Endodermal cell (in vitro differentiated cells): ENCODE measurements at regions not wholly inside any gene's neighbourhood (a gene's known extent, or its start where the extent isn't known, plus 50 kb on each side); places are given as distances from the start of the nearest gene placed in this dataset.

Experiments used
- DNase-seq: peaks from one replicate; pipeline ENCODE4 v3.0.0-alpha.2; 2017
- H3K27ac ChIP-seq: 2 replicates; pipeline ENCODE4 v1.5.1; 2013; ENCODE audit warnings: mild to moderate bottlenecking, low read depth, low read length, moderate library complexity
- H3K27me3 ChIP-seq: 2 replicates; pipeline ENCODE4 v1.6.1; 2013; ENCODE audit warnings: mild to moderate bottlenecking, low read length, moderate library complexity; ENCODE audit not compliant: insufficient read depth, control insufficient read depth, poor library complexity, severe bottlenecking
- H3K36me3 ChIP-seq: 2 replicates; pipeline ENCODE4 v1.7.0; 2013; ENCODE audit warnings: mild to moderate bottlenecking, low read length, moderate library complexity; ENCODE audit not compliant: control insufficient read depth, insufficient read depth
- H3K4me1 ChIP-seq: one replicate; pipeline ENCODE4 v1.7.0; 2013; ENCODE audit warnings: low read length; ENCODE audit not compliant: control insufficient read depth, insufficient read depth
- H3K4me3 ChIP-seq: 2 replicates; pipeline ENCODE4 v1.5.1; 2013; ENCODE audit warnings: mild to moderate bottlenecking, low read length, moderate library complexity
- H3K9ac ChIP-seq: 2 replicates; pipeline ENCODE4 v1.6.1; 2013; ENCODE audit warnings: mild to moderate bottlenecking, low read length, moderate library complexity; ENCODE audit not compliant: poor library complexity, severe bottlenecking; ENCODE audit errors: extremely low read depth
- H3K9me3 ChIP-seq: 2 replicates; pipeline ENCODE4 v1.6.1; 2013; ENCODE audit warnings: mild to moderate bottlenecking, low read length, moderate library complexity; ENCODE audit not compliant: control insufficient read depth
- H3K27ac Mint-ChIP-seq: 2 replicates; pipeline ENCODE4 v1.8.0; 2020; ENCODE audit warnings: mixed read lengths
- H3K27me3 Mint-ChIP-seq: 2 replicates; pipeline ENCODE4 v1.8.0; 2021; ENCODE audit warnings: mild to moderate bottlenecking, mixed read lengths; ENCODE audit not compliant: insufficient read depth
- H3K36me3 Mint-ChIP-seq: 2 replicates; pipeline ENCODE4 v1.8.0; 2020; ENCODE audit warnings: low read depth, mixed read lengths
- H3K4me1 Mint-ChIP-seq: 2 replicates; pipeline ENCODE4 v1.8.0; 2020; ENCODE audit warnings: mixed read lengths
- H3K4me3 Mint-ChIP-seq: 2 replicates; pipeline ENCODE4 v1.8.0; 2020; ENCODE audit warnings: mild to moderate bottlenecking, moderate library complexity, mixed read lengths
- H3K9me3 Mint-ChIP-seq: 2 replicates; pipeline ENCODE4 v1.8.0; 2020; ENCODE audit warnings: mild to moderate bottlenecking, mixed read lengths
- WGBS, 2 experiments: methylation state at CpG; one replicate each; pipeline versions ENCODE4 v1.1.5 to v1.1.7; 2013; ENCODE audit warnings: missing lambda C conversion rate in 2 of 2, mixed read lengths in 1 of 2; ENCODE audit not compliant: insufficient coverage in 1 of 2, insufficient read length in 1 of 2; 5-methylcytosine and 5-hydroxymethylcytosine counted together
- TF ChIP-seq, protein P1 (sequence below): fragments of 200-600 bp; sonication (generic); conservative IDR thresholded peaks from 2 replicates; pipeline ENCODE4 v1.5.0; 2021; ENCODE audit warnings: antibody characterized with exemption, mild to moderate bottlenecking

DNA sequence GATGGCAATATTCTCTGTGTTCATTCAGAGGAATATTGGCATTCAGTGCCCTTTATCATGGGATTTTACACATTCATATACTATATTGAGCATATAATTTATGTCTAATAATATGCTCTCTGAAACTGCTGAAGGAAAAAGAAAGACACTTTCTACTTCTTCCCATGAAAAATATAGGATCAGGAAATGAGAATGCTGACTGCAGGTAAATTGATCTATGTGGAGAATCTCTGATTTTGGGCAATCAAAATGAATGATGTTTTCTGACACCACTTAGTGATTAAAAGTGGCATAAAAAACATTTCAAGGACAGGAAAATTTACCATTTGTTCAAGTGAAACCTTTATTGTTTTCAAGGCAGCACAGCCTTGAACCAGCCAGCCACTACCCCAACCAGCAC is 260.1 kb upstream of the STXBP5 start:
- H3K27ac Mint-ChIP-seq: no peak overlapping the region
- DNase-seq: no peak
- peaks cover 17% of the 10 kb centered on the region for H3K9me3 ChIP-seq
- no peaks in the 10 kb centered on the region for H3K27me3 Mint-ChIP-seq
- H3K27me3 ChIP-seq: no peaks in the 10 kb centered on the region
- no peaks in the 10 kb centered on the region for H3K36me3 ChIP-seq
- no peak overlapping the region for H3K4me3 ChIP-seq
- peaks cover 18% of the 10 kb centered on the region for H3K9me3 Mint-ChIP-seq
- H3K4me1 ChIP-seq: no peaks in the 10 kb centered on the region
- no peak overlapping the region for H3K9ac ChIP-seq
- TF ChIP-seq, protein P1, sequence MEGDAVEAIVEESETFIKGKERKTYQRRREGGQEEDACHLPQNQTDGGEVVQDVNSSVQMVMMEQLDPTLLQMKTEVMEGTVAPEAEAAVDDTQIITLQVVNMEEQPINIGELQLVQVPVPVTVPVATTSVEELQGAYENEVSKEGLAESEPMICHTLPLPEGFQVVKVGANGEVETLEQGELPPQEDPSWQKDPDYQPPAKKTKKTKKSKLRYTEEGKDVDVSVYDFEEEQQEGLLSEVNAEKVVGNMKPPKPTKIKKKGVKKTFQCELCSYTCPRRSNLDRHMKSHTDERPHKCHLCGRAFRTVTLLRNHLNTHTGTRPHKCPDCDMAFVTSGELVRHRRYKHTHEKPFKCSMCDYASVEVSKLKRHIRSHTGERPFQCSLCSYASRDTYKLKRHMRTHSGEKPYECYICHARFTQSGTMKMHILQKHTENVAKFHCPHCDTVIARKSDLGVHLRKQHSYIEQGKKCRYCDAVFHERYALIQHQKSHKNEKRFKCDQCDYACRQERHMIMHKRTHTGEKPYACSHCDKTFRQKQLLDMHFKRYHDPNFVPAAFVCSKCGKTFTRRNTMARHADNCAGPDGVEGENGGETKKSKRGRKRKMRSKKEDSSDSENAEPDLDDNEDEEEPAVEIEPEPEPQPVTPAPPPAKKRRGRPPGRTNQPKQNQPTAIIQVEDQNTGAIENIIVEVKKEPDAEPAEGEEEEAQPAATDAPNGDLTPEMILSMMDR: no peak
- no peak overlapping the region for H3K27ac ChIP-seq
- H3K4me3 Mint-ChIP-seq: no peak overlapping the region
- no peaks in the 10 kb centered on the region for H3K36me3 Mint-ChIP-seq
- H3K4me1 Mint-ChIP-seq: no peaks in the 10 kb centered on the region

DNA sequence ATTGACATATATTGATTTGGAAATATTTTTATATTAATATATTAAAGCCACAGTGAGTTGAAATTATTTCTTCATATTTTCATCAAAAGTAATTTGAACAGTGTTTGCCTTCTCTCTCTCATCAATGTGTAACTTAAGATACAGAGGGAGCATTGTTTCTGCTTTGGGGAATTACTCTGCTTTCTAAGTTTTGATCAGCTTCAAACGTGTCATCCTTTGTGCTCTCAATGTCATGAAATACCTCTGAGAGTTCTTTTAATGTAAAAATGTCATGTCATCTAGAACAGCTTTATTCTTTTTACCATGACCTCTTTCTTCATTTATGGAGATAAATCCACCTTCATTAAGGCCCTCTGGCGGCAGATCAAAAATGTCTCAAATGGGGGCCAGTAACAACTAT is 259.4 kb upstream of the STXBP5 start:
- Mint-ChIP-seq H3K27me3 (no peaks in the 10 kb centered on the region), H3K36me3 (no peaks in the 10 kb centered on the region), H3K9me3 (peaks cover 18% of the 10 kb centered on the region), H3K27ac (no peak overlapping the region), H3K4me3 (no peak overlapping the region), H3K4me1 (no peaks in the 10 kb centered on the region)
- no peaks in the 10 kb centered on the region for H3K4me1 ChIP-seq
- H3K9me3 ChIP-seq: peaks cover 17% of the 10 kb centered on the region
- no peaks in the 10 kb centered on the region for H3K27me3 ChIP-seq
- no peaks in the 10 kb centered on the region for H3K36me3 ChIP-seq
- no peak overlapping the region for H3K9ac ChIP-seq
- no peak for DNase-seq
- H3K4me3 ChIP-seq: no peak overlapping the region
- 71 to 89% methylated on average over 2 of the region's 2 CpGs for WGBS, 2 experiments
- TF ChIP-seq, protein P1: no peak
- H3K27ac ChIP-seq: no peak overlapping the region

DNA sequence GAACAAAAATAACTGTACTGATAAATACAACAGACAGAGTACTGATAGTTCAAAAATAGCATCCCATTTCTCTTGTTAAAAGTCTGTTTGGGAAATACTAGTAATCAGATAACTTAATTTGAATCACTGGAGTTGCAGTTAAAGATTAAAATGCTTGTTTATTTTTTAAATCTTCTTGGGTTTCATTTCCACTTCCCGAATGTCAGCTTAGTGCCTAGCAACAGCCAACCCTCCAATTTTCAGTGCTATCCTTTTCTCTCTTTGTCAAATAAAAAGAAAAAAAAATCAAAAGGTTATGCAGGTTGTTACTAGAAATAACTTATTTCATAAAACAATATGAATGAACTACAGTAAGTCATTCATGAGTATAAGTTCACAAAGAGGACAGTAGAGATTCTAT is 257.7 kb upstream of the STXBP5 start:
- peaks cover 17% of the 10 kb centered on the region for H3K9me3 ChIP-seq
- H3K9ac ChIP-seq: no peak overlapping the region
- DNase-seq: no peak
- Mint-ChIP-seq H3K9me3 (peaks cover 18% of the 10 kb centered on the region), H3K27ac (no peak overlapping the region), H3K4me3 (no peak overlapping the region), H3K36me3 (no peaks in the 10 kb centered on the region), H3K27me3 (no peaks in the 10 kb centered on the region), H3K4me1 (no peaks in the 10 kb centered on the region)
- H3K4me3 ChIP-seq: no peak overlapping the region
- 80% methylated on average over 1 of the region's 1 CpG; no CpG with 5 or more reads in 1 of the 2 experiments for WGBS, 2 experiments
- TF ChIP-seq, protein P1: no peak
- H3K36me3 ChIP-seq: no peaks in the 10 kb centered on the region
- H3K27ac ChIP-seq: no peak overlapping the region
- H3K27me3 ChIP-seq: no peaks in the 10 kb centered on the region
- H3K4me1 ChIP-seq: no peaks in the 10 kb centered on the region
